Endothelial cell of hepatic sinusoid (primary cell): ENCODE measurements at regions not wholly inside any gene's neighbourhood (a gene's known extent, or its start where the extent isn't known, plus 50 kb on each side); places are given as distances from the start of the nearest gene placed in this dataset.

Experiments used
- in situ Hi-C: cut with HindIII; loops from 2 replicates; pipeline ENCODE4 v1.10.0; 2017; ENCODE audit warnings: low sequenced_read_pairs

DNA sequence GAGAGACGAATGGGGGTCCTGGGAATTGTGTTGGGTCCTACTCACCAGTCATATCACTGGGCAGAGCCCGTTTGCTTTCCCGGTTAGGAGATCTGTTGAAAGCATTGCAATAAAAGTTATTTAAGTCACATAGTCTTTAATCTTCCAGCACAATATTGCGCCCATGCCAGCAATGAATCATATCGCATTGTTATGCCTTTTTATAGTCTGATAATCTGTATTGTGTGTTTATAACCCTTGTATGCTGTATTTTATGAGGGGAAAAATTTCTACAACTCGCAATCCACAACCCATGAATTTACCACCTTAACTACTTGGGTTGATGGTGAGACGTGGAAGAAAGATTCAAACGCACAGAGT, 211.9 kb upstream of the SMIM21 start:
- in situ Hi-C loops: no loop called here

DNA sequence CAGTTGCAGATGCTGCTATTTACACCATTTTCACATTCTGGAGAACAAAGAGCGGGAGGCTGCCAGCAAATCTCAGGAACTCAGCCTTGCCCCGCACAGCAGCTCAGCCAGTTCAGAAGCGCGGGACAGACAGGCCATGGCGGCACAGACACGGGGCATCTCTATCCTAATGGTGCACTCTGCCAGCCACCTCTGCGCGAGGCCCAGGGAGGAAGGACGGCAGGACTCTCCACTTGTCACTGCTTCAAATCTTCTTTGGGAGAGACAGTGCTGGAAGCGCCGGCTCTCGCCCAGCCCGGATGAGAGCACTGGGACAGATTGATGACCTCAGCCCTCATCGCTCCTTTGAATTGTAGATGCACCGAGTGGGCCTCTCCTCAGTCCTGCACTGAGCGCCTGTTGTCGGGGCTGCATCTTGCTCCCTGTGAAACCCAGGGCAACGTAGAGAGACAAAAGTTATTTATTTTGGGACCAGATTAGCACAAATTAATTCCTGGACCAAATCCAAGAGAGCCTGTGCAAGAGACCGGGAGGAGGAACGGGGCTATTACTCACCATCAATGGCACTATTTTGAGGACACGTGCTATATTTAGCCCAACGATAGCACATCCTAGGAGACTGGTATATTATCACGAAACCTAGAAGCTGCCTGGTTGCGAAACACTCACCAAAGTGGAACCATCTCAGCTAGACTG, 211.4 kb upstream of the SMIM21 start:
- in situ Hi-C loops: no loop called here

DNA sequence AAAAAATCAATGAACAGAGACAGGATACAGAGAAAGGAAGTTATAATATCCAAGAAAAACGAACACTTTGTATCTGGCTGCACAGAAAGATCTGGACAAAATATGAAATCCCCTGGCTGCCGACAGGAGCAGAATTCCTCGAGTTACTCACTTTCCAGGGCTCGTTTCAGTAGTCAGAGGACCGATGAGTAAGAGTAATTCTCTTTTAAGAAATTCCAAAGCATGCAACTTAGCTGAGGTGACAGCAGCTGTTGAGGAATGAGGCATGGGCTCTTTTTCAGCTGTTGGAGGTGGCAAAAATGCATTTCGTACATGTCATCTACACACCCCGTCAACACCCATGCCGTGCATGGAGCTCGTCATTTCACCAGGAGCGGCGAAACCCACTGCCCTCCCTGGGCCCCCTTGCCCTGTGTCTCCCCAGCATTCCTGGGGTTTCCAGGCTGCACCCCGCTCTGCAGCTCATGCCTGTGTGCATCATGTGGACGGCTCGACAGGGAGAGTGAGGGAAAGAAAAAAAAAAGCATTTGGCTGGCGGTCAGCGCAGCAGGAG, 210.8 kb upstream of the SMIM21 start:
- in situ Hi-C loops: no loop called here

DNA sequence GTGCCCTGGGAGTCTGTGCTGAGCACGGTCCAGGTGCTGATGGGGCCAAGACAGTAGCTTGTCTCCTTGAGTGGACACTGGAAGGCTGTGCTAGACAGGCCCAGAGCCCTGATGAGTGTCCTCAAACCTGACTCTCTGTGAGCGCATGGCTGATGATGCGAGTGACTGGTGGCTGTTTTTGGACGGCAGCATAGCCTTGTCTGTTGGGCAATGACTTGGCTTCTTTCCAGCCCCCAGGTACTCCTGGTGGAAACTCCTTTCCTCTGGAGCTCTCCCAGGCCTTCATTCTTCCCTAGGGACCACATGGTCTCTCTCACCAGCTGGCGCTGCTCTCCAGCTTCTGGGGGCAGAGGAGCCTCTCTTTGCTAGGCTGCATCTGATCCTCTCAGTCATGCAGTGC, 207.6 kb upstream of the SMIM21 start:
- in situ Hi-C loops: no loop called here

DNA sequence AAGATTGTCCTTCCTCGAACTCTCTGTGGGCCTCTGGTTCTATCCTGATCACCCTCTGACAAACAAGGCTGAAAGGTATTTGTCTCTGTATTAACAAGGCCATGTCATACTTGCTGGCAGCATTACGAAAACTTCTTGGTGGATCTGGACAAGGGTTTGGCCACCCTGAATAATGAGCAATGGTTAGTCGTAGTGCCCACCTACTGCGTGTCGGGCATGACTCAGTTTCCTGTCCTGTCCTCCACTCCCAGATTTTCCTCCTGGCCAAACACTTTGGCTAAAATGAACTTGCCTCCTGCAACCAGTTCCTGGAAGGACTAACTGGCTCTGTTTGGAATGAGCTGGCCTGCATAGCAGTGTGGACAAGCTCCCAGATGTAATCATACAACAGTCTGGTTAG, 198.5 kb upstream of the SMIM21 start:
- in situ Hi-C loops: no loop called here

GRCh38 chr18:75624869-75625268, 197.4 kb upstream of the SMIM21 start:
- in situ Hi-C loops: no loop called here

- in situ Hi-C loops: no loop called here
Measured at GRCh38 chr18:75621818-75622217, 194.3 kb upstream of the SMIM21 start.

DNA sequence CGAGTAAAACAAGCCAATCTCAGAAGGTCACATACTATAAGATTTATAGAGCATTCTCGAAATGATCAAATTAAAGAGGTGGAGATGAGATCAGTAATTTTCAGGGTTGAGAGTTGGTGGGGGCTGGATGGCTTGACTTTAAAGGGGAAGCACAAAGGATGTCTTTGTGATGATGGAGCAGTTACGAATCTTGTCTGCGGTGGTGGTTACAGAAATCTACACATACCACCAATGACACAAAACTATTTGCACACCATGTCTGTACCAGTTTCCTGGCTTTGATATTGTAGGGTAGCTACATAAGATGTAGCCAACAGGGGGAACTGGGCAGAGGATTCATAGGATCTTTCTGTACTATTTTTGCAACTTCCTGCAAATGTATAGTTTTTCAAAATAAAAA, 190.6 kb upstream of the SMIM21 start:
- in situ Hi-C loops: no loop called here

- in situ Hi-C loops: no loop called here
Measured at GRCh38 chr18:75612456-75612855, 185.0 kb upstream of the SMIM21 start.

GRCh38 chr18:75607701-75608100, 180.2 kb upstream of the SMIM21 start:
- in situ Hi-C loops: no loop called here

GRCh38 chr18:75592527-75592926, 165.0 kb upstream of the SMIM21 start:
- in situ Hi-C loops: no loop called here

- in situ Hi-C loops: no loop called here
Measured at GRCh38 chr18:75588412-75588811, 160.9 kb upstream of the SMIM21 start.

DNA sequence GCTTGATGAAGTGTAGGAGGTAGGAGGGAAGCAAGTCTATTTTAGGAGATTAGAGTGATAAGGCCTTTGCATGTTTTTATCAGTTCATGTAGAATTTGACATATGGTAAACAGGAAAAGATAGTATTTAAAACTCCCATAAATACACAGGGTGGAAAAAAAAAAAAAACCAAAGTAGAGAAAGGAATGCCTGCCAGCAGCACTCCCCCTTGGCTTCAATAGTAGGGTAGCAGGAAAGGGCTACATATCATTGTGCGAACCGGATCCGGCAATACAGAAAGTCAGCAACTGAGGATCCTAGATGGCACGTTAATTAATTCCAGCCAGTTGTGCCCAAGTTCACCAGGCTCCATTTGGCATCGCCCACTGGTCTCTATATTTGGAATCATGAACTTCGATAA, 159.6 kb upstream of the SMIM21 start:
- in situ Hi-C loops: no loop called here

DNA sequence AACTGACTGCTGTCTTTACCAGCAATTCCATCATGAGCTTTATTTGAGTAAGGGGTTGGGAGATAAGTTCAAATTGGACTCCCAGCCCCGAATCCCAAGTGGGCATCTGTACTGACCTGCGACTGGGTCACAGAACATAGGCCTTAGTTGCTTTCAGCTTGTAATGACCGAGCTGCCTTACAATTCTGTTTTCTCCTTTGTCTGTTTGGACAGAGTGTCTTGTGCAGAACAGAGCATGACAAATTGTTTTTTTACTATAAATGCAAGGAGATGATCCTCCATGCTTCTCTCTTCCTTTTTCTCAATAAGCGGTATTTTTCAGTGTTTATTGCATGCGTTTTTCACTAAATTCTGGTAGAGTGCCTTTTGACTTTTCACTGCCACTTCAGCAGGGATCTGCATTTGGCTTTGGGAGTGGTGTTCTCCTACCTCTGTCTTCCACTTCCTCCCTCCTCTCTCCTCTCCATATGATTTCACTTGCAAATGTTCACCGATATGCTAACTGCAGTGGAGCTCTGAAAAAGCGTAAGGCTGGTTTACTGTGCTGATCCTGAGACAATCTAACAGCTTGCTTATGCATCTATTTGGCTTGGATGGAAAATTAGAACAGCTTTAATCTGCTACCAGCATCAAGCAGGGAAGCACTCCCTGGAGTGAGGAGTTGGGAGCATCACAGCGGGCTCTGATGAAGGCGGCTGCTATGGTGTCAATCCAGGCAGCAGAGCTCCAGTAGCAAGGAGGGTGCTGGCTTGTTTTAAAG, 158.8 kb upstream of the SMIM21 start:
- in situ Hi-C loops: no loop called here

DNA sequence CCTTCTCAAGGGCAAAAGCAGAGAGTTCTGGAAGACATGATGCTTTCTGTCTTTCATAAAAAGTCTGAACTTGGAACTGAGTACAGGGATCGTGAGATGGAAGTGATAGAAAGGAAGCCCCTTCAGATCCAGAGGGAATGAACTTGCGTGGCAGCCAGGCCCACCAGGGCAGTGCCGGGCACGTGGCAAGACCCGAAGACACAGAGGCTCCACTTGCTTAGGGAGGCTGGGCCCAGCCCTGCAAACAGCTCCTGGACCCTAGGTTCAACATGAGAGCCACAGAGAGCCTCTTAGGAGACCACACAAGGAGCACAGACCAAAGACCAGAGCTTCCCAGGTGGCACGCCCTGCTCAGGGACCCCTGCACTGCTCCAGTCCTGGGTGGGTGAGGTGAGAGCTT, 155.4 kb upstream of the SMIM21 start:
- in situ Hi-C loops: no loop called here

DNA sequence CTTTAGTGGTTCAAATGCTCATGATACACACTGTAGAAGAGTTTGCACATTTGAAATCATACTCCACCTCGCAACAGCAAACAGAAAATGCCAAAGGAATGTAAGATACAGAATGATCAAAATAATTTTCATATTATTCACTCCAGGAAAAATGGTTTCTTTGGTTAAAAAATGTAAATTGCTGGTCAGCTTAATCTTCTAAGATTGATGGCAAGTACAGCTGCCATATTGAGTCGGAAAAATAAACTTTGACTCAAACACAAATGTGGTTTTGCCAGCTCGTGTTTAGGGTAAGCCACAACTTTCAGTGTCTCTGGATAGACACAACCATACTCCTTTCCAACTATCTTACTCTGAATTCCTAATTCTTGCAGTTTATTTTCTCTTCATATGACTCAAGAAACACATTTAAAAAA, 154.9 kb upstream of the SMIM21 start:
- in situ Hi-C loops: no loop called here

- in situ Hi-C loops: no loop called here
Measured at GRCh38 chr18:75581336-75582131, 154.0 kb upstream of the SMIM21 start.

- in situ Hi-C loops: no loop called here
Measured at GRCh38 chr18:75574187-75574586, 146.7 kb upstream of the SMIM21 start.

DNA sequence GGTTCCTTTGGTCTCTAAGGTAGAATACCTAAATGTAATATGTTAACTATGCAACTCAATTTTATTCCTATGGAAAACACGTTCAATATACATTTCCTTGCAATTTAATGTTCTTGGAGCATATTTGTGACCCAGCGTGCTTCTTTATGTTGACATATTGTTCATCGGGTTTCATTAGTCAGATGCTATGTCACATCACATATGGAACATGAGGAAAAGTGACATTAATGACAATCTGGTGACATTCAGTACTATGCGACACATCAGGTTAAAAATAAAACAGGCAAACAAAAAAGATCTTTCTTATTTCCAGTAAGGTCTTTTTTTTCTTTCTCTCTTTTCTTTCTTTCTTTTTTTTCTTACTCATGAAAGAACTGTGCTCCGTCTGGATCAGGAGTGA, 135.6 kb upstream of the SMIM21 start:
- in situ Hi-C loops: no loop called here

DNA sequence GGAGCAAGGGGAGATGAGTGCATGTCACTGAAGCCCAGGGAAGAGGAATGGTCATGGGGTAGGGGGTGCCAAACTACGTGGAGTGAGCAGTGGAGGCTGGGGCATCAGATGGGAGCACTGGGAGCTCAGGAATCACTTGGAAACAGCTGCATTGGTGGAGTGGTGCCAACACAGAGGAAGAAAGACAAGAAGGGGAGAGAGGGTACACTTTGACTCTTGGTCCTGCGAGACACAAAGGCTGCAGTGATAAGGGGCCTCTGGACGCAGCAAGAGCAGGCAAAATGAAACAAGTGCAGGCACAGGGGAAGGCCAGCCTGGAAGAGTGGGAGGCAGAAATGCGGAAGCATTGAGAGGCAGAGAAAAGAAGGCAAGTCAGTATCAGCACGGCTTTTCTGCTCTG, 134.7 kb upstream of the SMIM21 start:
- in situ Hi-C loops: no loop called here

DNA sequence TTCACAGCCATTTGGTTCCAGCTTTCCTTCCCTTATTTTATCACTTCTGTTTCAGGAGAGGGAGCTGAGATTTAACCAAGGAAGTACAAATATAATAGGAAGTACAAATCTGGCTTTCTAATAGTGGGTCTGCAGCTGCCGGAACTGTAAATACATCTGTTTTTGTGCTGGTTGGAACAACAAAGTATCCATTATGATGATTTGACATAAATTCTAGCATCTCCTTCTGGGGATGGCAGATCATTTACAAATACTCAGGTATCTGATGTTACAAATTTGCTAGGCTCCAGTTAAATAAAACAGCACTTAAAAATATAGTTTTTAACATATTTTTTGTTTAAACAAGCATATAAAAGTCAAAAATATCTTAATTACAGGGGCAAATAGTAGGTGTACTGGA, 131.3 kb upstream of the SMIM21 start:
- in situ Hi-C loops: loop anchor here (10.0 kb wide), 1 partner anchor 276 kb away; no protein-coding TSS in a partner anchor
